IMR-90 (cell line): ENCODE measurements at regions not wholly inside any gene's neighbourhood (a gene's known extent, or its start where the extent isn't known, plus 50 kb on each side); places are given as distances from the start of the nearest gene placed in this dataset.

Source experiments
- ATAC-seq: fragments of 200-7000 bp; cut with Tn5 transposase; 2 replicates; pipeline ENCODE4 v1.9.1; 2020; ENCODE audit warnings: low read depth, mild to moderate bottlenecking, moderate library complexity
- BruUV-seq: library from RNA; stranded (reverse); fragments of 400-500 nt; replicated peaks from 2 replicates; lab custom pipeline; 2021; lab: Mats Ljungman, UMichigan
- CTCF ChIA-PET: fragments of 300-600 bp; formaldehyde crosslinking; extraction: SDS; loops from one replicate; lab custom pipeline; 2021; ENCODE audit warnings: antibody characterized with exemption; lab: Yijun Ruan, JAX
- POLR2A ChIA-PET: fragments of 300-600 bp; sonication (Branson Sonifier 250); formaldehyde crosslinking; loops from one replicate; lab custom pipeline; 2022; ENCODE audit warnings: antibody characterized with exemption; ENCODE audit not compliant: unreplicated experiment; lab: Charles Lee
- DNase-seq: peaks from one replicate; pipeline ENCODE4 v3.0.0; 2013
- H2AFZ ChIP-seq: replicated peaks from 2 replicates; pipeline ENCODE3; 2013; ENCODE audit warnings: low read length, mild to moderate bottlenecking; ENCODE audit not compliant: poor library complexity
- H2AK5ac ChIP-seq: 2 replicates; pipeline ENCODE4 v1.6.1; 2013; ENCODE audit warnings: low read depth, low read length, inconsistent platforms
- H2AK9ac ChIP-seq: replicated peaks from 2 replicates; pipeline ENCODE3; 2013; ENCODE audit warnings: mild to moderate bottlenecking, low read depth, low read length, moderate library complexity; ENCODE audit not compliant: poor library complexity
- H2BK120ac ChIP-seq: 2 replicates; pipeline ENCODE4 v1.6.1; 2013; ENCODE audit warnings: low read depth, low read length, inconsistent platforms
- H2BK15ac ChIP-seq: 3 replicates; pipeline ENCODE4 v1.6.1; 2013; ENCODE audit warnings: low read depth, low read length, inconsistent platforms
- H2BK20ac ChIP-seq: 2 replicates; pipeline ENCODE4 v1.6.1; 2013; ENCODE audit warnings: low read depth, mild to moderate bottlenecking, inconsistent platforms, low read length, moderate library complexity
- H2BK5ac ChIP-seq: 2 replicates; pipeline ENCODE4 v1.6.1; 2013; ENCODE audit warnings: mild to moderate bottlenecking, low read depth, low read length, inconsistent platforms; ENCODE audit not compliant: poor library complexity, severe bottlenecking
- H3K14ac ChIP-seq: replicated peaks from 2 replicates; pipeline ENCODE4 v1.6.1; 2013; ENCODE audit warnings: low read depth, low read length, inconsistent platforms
- H3K18ac ChIP-seq: 2 replicates; pipeline ENCODE4 v1.6.1; 2013; ENCODE audit warnings: low read depth, low read length, control low read depth
- H3K23ac ChIP-seq: 2 replicates; pipeline ENCODE4 v1.6.1; 2013; ENCODE audit warnings: low read depth, low read length, inconsistent platforms
- H3K27ac ChIP-seq: 2 replicates; pipeline ENCODE4 v1.5.1; 2013; ENCODE audit warnings: mild to moderate bottlenecking, control low read depth, low read length; ENCODE audit not compliant: insufficient read depth
- H3K27me3 ChIP-seq: 2 replicates; pipeline ENCODE4 v1.6.1; 2013; ENCODE audit warnings: low read length; ENCODE audit not compliant: control insufficient read depth, insufficient read depth
- H3K36me3 ChIP-seq: 2 replicates; pipeline ENCODE4 v1.6.1; 2013; ENCODE audit warnings: low read length, mixed read lengths; ENCODE audit not compliant: control insufficient read depth, insufficient read depth
- H3K4ac ChIP-seq: 2 replicates; pipeline ENCODE4 v1.6.1; 2013; ENCODE audit warnings: low read depth, low read length, inconsistent platforms
- H3K4me1 ChIP-seq: 2 replicates; pipeline ENCODE4 v1.6.1; 2013; ENCODE audit warnings: low read length, mixed read lengths; ENCODE audit not compliant: control insufficient read depth, insufficient read depth
- H3K4me2 ChIP-seq: 2 replicates; pipeline ENCODE4 v1.6.1; 2013; ENCODE audit warnings: low read depth, mild to moderate bottlenecking, control low read depth, low read length, moderate library complexity
- H3K4me3 ChIP-seq: 2 replicates; pipeline ENCODE4 v1.5.1; 2013; ENCODE audit warnings: low read depth, mild to moderate bottlenecking, control low read depth, low read length, moderate library complexity; ENCODE audit not compliant: insufficient read depth
- H3K56ac ChIP-seq: 2 replicates; pipeline ENCODE4 v1.6.1; 2013; ENCODE audit warnings: low read length, inconsistent platforms; ENCODE audit not compliant: insufficient read depth; ENCODE audit errors: extremely low read depth
- H3K79me1 ChIP-seq, 2 experiments: 2 replicates each; pipeline ENCODE4 v1.6.1; 2013; ENCODE audit warnings: low read length in 2 of 2, inconsistent platforms in 1 of 2, low read depth in 1 of 2
- H3K9ac ChIP-seq: 2 replicates; pipeline ENCODE4 v1.6.1; 2013; ENCODE audit warnings: low read depth, low read length, control low read depth
- H3K9me1 ChIP-seq: 2 replicates; pipeline ENCODE4 v1.6.1; 2013; ENCODE audit warnings: low read length, inconsistent platforms; ENCODE audit not compliant: insufficient read depth
- H3K9me3 ChIP-seq: 2 replicates; pipeline ENCODE4 v1.6.1; 2013; ENCODE audit warnings: low read length; ENCODE audit not compliant: control insufficient read depth, insufficient read depth
- H4K20me1 ChIP-seq: 2 replicates; pipeline ENCODE4 v1.6.1; 2013; ENCODE audit warnings: low read length, inconsistent platforms; ENCODE audit not compliant: insufficient read depth
- H4K5ac ChIP-seq: 2 replicates; pipeline ENCODE4 v1.6.1; 2013; ENCODE audit warnings: mild to moderate bottlenecking, low read depth, low read length, control low read depth
- H4K8ac ChIP-seq, 2 experiments: 2 replicates each; pipeline ENCODE4 v1.6.1; 2013; ENCODE audit warnings: low read depth in 2 of 2, low read length in 2 of 2, control low read depth in 1 of 2, inconsistent platforms in 1 of 2
- H4K91ac ChIP-seq: 2 replicates; pipeline ENCODE4 v1.6.1; 2013; ENCODE audit warnings: low read depth, low read length, inconsistent platforms; ENCODE audit not compliant: insufficient read depth
- MAFK ChIP-seq: IDR thresholded peaks from 2 replicates; pipeline ENCODE4 v1.6.1; 2012; ENCODE audit warnings: low read depth, low read length, improper control_type of control experiment
- MAZ ChIP-seq: IDR thresholded peaks from 2 replicates; pipeline ENCODE4 v1.6.1; 2012; ENCODE audit warnings: low read depth, mild to moderate bottlenecking, low read length, improper control_type of control experiment, moderate library complexity, borderline replicate concordance
- MXI1 ChIP-seq: IDR thresholded peaks from 2 replicates; pipeline ENCODE4 v1.6.1; 2012; ENCODE audit warnings: low read depth, mild to moderate bottlenecking, low read length, moderate library complexity, borderline replicate concordance
- RFX5 ChIP-seq: IDR thresholded peaks from 2 replicates; pipeline ENCODE4 v1.8.0; 2012; ENCODE audit warnings: low read depth, mild to moderate bottlenecking, low read length, moderate library complexity
- WGBS, 2 experiments: methylation state at CpG; one replicate each; pipeline versions ENCODE4 v1.1.5 to v1.1.7; 2013; ENCODE audit warnings: missing lambda C conversion rate in 2 of 2; ENCODE audit not compliant: insufficient read length in 1 of 2; ENCODE audit errors: extremely low coverage in 2 of 2; 5-methylcytosine and 5-hydroxymethylcytosine counted together
- dilution Hi-C: fragments of 300-500 bp; cut with HindIII; formaldehyde crosslinking; loops from one replicate; pipeline ENCODE4 v1.14.3; 2018; ENCODE audit warnings: low sequenced_read_pairs; ENCODE audit not compliant: unreplicated experiment
- in situ Hi-C: fragments of 300-500 bp; cut with MboI; formaldehyde crosslinking; loops from 3 replicates; pipeline ENCODE4 v1.14.3; 2019; ENCODE audit warnings: low sequenced_read_pairs, inconsistent platforms, mixed read lengths
- intact Hi-C: fragments of 100-400 bp; cut with micrococcal nuclease; formaldehyde crosslinking; loops from 2 replicates; pipeline ENCODE4 v1.10.0; 2022
- TF ChIP-seq, protein P1 (sequence below): fragments of 150-350 bp; IDR thresholded peaks from 2 replicates; pipeline ENCODE4 v1.6.1; 2017; ENCODE audit warnings: mild to moderate bottlenecking, antibody characterized with exemption, low read length, low read depth

DNA sequence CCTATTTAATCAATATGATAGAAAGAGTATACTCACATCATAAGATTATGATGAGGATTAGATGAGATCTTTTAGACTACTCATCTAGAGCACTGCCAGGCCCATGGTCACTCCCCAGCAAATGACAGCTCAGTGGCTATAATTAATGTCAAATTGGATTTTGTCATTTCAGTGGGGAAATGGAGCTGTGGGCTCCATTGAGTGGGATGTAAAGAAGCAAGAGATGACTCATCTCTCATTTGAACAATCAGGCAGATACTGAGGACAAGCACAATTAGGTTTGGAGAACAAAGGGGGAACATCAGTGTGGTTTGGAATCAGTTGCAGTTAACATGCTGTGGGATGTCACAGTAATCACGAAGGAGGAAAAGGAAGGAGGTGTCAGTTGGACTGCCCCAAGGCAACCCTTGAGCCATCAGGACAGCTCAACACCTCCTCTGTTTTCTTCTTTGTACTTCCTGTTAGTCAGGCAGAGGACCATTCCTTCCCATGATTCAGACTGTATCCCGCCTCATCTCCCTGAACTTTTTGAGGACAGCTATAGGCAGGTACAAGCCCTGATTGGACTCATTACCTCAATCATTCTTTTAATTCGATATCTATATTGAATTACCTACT lies 473.7 kb upstream of the ISX start:
- TF ChIP-seq MAFK (no peak), MXI1 (no peak), RFX5 (no peak), MAZ (no peak)
- TF ChIP-seq, protein P1, sequence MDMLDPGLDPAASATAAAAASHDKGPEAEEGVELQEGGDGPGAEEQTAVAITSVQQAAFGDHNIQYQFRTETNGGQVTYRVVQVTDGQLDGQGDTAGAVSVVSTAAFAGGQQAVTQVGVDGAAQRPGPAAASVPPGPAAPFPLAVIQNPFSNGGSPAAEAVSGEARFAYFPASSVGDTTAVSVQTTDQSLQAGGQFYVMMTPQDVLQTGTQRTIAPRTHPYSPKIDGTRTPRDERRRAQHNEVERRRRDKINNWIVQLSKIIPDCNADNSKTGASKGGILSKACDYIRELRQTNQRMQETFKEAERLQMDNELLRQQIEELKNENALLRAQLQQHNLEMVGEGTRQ, result no peak
- dilution Hi-C loops, result no loop called here
- CTCF ChIA-PET, result no interaction called here

More for the DNA sequence above, 473.7 kb upstream of the ISX start:
- no peak overlapping the region for H3K14ac ChIP-seq
- no peak for ATAC-seq
- H2BK20ac ChIP-seq, result no peak overlapping the region
- no peak overlapping the region for H3K4me2 ChIP-seq
- no peak overlapping the region for H4K91ac ChIP-seq
- no peak overlapping the region for H3K23ac ChIP-seq
- H3K36me3 ChIP-seq, result no peaks in the 10 kb centered on the region
- H4K8ac ChIP-seq, result no peak overlapping the region
- H3K27me3 ChIP-seq, result no peaks in the 10 kb centered on the region
- no peak overlapping the region for H3K27ac ChIP-seq
- H3K56ac ChIP-seq, result no peak overlapping the region
- no TSS peak for BruUV-seq
- no peak overlapping the region for H3K18ac ChIP-seq
- H3K4me3 ChIP-seq, result no peak overlapping the region
- no peak overlapping the region for H2BK5ac ChIP-seq
- H2BK15ac ChIP-seq, result no peak overlapping the region
- no peak overlapping the region for H2AFZ ChIP-seq
- H3K4ac ChIP-seq, result no peak overlapping the region
- H3K4me1 ChIP-seq, result no peaks in the 10 kb centered on the region
- no peaks in the 10 kb centered on the region for H3K79me1 ChIP-seq
- no peak overlapping the region for H2AK9ac ChIP-seq
- DNase-seq, result no peak
- H4K5ac ChIP-seq, result no peak overlapping the region
- H4K20me1 ChIP-seq, result no peaks in the 10 kb centered on the region
- no CpG with 5 or more reads among the region's 3 CpGs for WGBS, 2 experiments
- intact Hi-C loops (no loop called here), in situ Hi-C loops (no loop called here)
- no peak overlapping the region for H2BK120ac ChIP-seq
- POLR2A ChIA-PET, result no interaction called here
- no peak overlapping the region for H2AK5ac ChIP-seq
- no peaks in the 10 kb centered on the region for H3K9me1 ChIP-seq
- peaks cover 22% of the 10 kb centered on the region for H3K9me3 ChIP-seq
- no peak overlapping the region for H3K9ac ChIP-seq
